ENCODE measurements at regions not wholly inside any gene's neighbourhood (a gene's known extent, or its start where the extent isn't known, plus 50 kb on each side); places are given as distances from the start of the nearest gene placed in this dataset.
"Not testable (repeated sequence)": the region's sequence is repeated elsewhere in the genome, so short reads cannot be mapped to it uniquely, and the experiment has no call there.

DNA sequence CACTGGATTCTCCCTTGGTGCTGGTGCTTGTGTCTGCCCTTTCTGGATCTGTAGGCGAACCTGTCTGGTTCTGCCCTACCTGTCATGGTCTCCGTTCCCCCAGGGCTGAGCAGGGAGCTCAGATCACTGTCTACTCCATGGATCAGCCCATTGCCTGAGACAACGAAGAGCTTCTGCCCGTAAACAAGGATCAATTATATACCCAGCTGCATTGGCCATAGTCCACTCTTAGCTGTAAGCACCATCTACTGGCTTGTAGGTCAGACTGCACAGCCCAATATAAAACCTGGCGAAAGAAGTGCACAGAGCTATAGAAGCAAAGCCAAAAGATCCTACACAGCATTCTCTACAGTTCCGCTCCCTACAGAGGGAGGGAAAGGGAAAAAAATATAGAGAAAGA, 181.5 kb upstream of the RPS23 start:
- intact Hi-C loops (cut with DNase I, micrococcal nuclease) = no loop called here
- ATAC-seq (no peak), DNase-seq (no peak)

DNA sequence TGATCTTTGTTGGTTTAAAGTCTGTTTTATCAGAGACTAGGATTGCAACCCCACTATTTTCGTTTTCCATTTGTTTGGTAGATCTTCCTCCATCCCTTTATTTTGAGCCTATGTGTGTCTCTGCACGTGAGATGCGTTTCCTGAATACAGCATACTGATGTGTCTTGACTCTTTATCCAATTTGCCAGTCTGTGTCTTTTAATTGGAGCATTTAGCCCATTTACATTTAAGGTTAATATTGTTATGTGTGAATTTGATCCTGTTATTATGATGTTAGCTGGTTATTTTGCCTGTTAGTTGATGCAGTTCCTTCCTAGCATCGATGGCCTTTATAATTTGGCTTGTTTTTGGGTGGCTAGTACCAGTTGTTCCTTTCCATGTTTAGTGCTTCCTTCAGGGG, 177.2 kb upstream of the RPS23 start:
- intact Hi-C loops (cut with DNase I, micrococcal nuclease); DNase-seq; ATAC-seq: not testable (repeated sequence)

DNA sequence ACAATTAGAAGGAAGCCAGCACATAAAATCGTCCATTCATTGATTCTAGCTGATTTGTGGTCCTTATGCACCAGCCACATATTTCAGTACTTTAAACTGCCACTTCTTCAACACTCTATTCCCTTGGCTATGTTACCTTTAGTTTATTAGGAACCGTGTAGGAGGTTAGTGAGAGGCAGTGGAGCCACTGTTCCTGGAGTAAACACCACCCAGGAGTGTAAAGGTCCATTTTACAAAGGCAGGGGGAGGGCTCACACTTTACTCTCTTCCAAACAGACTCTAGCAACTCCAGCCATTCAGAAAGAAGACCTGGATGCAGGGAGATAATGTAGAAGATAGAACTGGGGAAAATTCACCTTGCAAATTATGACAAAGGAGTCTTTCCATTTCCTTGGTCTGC, 170.2 kb upstream of the RPS23 start:
- DNase-seq (no peak), ATAC-seq (peak; percentile 51)
- intact Hi-C loops (cut with DNase I, micrococcal nuclease) = no loop called here

DNA sequence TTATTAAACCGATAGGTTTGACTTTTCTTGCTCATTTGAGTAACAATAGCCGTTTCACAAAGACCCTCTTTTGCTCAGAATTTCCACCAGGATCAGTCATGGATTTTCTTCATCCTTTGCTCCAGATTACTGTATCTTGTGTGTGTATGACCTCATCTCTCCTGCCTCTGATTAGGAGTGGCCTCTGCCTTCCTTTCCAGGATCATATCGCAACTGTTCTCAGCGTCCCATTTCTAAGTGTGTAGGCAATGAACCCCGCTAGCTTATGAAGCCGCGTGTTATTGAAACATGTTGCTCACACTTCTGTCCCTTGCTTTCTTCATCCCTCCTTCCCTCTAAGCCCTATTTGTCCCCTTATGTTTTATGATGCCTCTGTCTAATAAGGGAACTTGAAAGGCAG, 169.8 kb upstream of the RPS23 start:
- intact Hi-C loops (cut with DNase I, micrococcal nuclease) = no loop called here
- no peak for DNase-seq
- no peak for ATAC-seq

DNA sequence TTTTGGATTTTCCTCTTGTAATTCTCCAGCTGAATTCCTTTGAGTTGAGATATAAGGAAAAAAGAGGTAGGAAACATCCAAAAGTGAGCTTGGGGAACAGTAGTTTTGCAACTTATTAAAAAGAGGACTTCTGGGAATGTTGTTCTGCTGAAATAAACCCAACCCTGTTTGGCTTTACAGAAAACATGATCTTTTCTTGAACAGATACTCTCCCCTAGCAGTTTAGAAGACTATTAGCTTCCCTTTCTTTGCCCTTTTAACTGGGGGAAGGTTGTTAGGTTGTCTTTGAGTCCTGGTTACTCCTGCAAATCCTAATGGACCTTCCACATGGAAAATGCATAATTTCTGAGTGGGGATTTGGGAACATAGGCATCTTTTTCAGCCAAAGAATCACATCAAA, 168.7 kb upstream of the RPS23 start:
- DNase-seq (no peak), ATAC-seq (no peak)
- intact Hi-C loops (cut with DNase I, micrococcal nuclease) = no loop called here

DNA sequence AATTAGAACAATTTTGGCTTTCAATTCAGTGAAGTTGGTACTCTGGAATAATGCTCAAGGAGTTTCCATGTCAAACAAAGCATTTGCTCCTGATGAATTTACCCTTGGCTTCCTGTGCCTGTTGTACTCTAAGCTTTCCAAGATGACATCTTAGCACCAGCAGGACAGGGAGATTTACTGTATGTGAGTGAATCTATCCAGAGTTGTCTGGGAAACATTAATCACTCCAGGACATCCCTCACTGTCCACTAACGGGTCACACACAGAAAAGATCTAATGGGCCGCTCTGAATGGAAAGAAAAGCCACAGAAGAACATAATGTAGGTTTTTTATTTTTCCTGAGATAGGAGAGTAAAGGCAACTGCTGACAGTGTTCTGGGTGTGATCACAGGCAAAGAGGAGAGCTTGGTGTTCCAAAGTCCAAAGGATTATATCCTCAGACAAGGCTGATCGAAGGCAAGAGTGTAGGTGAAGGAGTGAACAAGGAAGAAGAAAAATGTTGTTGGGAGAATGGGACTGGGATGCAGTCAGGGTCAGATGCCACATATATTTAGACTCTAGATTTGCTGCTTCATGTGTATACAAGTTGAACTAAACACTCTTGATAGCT, 167.7 kb upstream of the RPS23 start:
- DNase-seq = no peak
- peak; percentile 98 for ATAC-seq
- intact Hi-C loops (cut with DNase I, micrococcal nuclease) = no loop called here

DNA sequence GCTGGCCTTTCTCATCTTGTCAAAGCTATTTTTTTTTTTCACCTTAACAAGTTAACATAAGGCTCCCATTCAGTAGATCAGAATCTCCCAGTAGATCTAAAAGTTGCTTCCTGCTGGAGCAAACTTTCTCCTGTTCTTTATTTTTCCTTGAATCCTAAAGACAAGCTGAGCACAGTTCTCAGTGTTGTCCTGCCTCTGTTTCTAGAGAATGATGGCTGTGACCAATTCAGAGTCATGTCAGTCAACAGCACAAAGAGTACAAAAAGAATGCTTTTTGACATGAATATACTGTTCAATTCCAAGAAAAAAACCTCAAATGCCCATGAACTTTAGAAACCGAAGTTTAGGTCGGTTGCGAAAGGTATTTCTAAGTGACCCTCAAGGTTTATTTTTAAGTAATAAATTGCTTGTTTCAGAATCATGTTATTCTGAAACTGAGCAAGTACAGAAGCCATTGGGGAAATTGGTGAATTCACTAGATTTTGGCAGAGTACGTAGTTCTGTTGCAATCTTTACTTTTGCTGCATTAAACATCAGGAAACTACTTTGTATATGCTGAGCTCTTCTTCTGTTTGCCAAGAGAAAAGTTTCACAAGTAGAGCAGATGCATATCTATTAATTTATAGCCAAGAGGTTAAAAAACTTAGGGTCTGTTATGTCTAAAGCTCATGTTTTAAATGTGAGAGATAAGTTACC, 161.7 kb upstream of the RPS23 start:
- ATAC-seq = no peak

DNA sequence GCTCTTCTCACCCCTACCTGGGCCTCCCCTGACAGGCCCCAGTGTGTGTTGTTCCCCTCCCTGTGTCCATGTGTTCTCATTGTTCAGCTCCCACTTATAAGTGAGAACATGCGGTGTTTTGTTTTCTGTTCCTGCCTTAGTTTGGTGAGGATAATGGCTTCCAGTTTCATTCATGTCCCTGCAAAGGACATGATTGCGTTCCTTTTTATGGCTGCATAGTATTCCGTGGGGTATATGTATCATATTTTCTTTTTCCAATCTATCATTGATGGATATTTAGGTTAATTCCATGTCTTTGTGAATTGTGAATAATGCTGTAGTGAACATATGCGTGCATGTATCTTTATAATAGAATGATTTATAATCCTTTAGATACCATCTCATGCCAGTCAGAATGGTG, 159.4 kb upstream of the RPS23 start:
- intact Hi-C loops (cut with DNase I, micrococcal nuclease); DNase-seq; ATAC-seq: not testable (repeated sequence)

More for the DNA sequence above, 161.7 kb upstream of the RPS23 start:
- no peak for DNase-seq
- intact Hi-C loops (cut with DNase I, micrococcal nuclease) = no loop called here

DNA sequence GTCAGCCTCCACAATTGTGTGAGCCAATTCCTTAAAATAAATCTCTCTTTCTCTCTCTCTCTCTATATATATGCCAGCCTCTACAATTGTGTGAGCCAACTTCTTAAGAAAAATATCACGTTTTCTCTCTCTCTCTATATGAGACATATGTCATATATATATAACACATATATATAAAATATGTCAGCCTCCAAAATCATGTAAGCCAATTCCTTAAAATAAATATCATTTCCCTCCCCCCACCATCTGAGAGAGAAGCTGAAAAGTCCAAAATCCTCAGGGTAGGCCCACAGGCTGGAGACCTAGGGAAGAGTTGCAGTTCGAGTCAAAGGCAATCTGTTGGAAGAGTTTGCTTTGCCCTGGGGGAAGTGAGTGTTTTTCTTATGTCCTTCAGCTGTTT, 158.1 kb upstream of the RPS23 start:
- DNase-seq (no peak), ATAC-seq (no peak)
- intact Hi-C loops (cut with DNase I, micrococcal nuclease) = no loop called here

DNA sequence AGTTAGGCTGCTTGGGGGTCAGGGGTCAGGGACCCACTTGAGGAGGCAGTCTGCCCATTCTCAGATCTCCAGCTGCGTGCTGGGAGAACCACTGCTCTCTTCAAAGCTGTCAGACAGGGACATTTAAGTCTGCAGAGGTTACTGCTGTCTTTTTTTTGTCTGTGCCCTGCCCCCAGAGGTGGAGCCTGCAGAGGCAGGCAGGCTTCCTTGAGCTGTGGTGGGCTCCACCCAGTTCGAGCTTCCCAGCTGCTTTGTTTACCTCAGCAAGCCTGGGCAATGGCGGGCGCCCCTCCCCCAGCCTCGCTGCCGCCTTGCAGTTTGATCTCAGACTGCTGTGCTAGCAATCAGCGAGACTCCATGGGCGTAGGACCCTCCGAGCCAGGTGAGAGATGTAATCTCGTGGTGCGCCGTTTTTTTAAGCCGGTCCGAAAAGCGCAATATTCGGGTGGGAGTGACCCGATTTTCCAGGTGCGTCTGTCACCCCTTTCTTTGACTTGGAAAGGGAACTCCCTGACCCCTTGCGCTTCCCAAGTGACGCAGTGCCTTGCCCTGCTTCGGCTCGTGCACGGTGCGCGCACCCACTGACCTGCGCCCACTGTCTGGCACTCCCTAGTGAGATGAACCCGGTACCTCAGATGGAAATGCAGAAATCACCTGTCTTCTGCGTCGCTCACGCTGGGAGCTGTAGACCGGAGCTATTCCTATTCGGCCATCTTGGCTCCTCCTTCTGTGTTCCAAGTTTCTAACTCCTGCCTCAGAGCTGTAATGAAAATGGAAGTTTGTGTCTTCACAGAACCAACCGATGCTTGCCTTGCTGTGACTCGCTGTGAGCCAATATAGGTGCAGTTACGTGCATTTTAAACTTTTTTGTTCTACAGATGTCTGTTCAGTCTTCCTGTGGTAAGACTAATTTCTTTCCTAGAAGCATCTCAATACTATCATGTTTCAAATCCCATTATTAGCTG, 156.8 kb upstream of the RPS23 start:
- intact Hi-C loops (cut with DNase I, micrococcal nuclease); ATAC-seq; DNase-seq: not testable (repeated sequence)

DNA sequence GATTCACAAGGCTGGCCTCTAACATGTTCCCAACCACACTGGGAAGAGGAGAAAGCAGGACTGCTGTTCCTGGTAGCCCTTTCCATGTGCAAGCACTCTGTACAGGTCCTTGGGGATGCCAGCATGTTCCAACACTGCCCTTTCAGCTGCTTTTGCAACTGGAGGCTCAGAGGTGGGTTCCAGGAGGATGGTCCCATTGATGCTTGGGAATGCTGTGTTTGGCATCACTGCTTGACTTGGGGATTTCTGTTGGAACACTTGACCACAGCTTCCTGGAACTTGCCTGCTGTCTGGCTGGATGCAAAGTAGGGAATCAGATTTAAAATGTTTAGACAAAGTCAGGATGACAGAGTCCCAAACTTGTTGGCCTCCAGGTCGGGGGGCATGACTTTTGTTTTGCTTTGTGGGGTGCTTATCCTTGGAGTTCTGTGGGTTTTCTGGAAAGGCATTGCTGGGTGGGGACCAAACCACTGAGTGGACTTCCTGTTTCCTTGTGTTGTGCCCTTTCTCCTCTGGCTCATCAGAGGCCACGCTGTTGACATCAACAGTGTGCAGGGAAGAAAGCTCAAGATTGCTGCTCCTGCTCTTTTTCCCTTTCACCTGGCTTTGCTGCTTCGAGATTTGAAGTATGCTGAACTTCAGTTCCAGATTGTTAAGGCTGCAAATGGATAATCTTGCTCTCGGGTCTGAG, 148.5 kb upstream of the RPS23 start:
- DNase-seq (no peak), ATAC-seq (no peak)
- intact Hi-C loops (cut with DNase I, micrococcal nuclease) = no loop called here

DNA sequence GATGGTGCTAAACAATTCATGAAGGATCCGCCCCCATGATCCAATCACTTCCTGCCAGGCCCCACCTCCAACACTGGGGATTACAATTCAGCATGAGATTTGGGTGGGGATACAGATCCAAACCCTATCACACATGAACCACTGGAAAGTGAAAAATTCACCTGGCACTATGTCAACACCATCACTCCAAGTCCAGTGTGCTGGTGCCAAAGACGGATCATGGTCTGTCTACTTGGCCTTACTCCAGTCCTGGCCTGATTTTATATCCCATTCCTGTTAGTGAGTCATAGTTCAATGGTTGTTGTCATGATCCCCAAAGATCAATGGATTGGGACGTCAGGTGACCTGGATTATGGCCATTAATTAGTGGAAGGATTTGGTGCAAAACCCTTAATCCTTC, 147.4 kb upstream of the RPS23 start:
- no peak for ATAC-seq
- DNase-seq = no peak
- intact Hi-C loops (cut with DNase I, micrococcal nuclease) = no loop called here

DNA sequence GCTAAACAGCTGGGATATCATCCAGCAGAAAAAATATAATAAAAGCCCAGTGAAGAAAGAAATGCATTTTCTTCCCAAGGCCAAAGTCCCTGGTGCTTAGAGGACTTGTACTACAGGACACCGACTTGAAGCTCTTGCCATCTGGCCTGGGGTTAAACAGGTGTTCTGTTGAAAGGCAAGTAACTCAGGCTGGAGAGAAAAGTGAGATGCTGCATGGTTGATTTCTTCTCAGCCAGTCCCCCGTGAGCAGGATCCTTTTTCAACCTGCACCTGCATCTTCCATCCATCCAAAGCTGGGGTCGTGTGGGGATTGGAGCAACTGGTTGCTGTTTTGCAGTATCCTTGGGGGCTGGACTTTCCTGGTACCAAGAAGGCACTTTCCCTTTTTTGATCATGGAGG, 146.1 kb upstream of the RPS23 start:
- DNase-seq = no peak
- ATAC-seq = no peak
- intact Hi-C loops (cut with DNase I, micrococcal nuclease) = no loop called here

DNA sequence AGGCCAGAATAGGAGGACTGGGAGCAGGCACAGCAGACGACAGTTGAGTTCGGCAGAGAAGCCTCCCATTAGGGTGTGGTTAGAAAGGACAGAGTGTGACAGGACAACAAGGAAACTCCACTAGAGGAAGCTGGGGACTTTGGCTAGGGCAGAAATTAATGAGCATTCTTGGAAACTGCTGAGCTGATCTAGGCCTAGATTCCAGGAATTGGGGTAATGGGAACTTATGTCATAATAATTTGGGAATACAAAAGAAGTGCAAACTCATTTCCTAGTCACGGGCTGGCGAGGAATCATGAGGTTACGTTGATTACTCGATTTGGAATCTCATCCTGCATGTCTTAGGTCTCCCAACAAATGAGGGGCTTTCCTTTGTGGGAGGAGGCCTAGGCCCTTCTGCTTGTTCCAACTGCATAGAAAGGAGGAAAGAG, 144.6 kb upstream of the RPS23 start:
- peak; percentile 49 for ATAC-seq
- DNase-seq = peak in 1 of 2 donors; percentile 28
- intact Hi-C loops (cut with DNase I, micrococcal nuclease) = no loop called here

DNA sequence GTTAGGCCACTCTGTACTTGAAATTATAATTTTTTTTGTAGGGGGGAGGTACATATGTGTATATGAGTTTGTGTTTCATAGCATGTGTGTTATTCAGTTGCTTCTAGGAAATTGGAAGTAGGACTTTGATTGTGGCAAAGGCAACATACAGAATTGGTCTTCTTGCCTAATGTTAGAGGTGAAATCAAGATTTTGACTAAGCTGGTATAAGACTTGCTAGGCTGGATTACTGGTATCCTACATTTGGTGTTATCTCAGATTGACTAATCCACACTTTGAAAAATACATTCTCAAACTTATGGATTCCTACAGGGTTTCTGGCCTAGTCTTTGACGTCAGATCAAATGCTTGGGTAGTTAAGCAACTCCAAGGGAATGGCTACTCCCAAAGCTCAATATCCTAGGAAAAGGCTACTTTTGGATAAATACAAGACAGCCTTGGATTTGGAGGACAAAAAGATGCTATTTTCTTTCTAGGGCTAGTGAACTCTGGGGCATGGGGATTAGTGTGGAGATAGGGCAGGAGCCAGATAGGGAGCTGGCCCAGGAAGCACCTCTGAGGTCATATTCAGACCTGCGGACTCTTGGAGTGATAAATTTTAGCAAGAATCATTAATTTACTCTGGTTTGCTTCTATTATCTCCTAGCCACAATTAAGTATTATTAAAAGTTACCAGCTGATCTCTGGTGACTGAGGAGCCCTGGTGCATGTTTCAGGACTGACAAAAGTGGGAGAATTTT, 144.0 kb upstream of the RPS23 start:
- intact Hi-C loops (cut with DNase I, micrococcal nuclease) = no loop called here
- no peak for ATAC-seq

DNA sequence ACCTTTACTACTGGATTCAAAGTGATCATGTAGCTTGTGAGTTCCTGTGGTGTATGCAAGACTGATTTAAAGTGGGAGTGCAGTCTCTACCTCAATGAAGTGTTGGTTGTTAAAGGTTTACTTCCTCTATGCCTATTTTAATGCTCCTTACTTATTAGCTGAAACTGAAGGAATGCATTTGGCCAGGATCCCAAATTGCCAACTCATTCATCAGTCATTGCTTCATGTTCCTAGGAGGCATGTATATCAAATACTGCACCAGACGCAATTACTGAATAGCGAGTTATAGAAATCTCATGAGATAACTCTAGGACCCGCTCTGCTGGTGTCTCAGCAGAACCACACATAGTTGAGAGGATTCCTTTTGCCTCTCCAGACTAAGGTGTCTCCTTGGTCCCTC, 143.0 kb upstream of the RPS23 start:
- no peak for DNase-seq
- intact Hi-C loops (cut with DNase I, micrococcal nuclease) = no loop called here
- no peak for ATAC-seq

More for the DNA sequence above, 144.0 kb upstream of the RPS23 start:
- DNase-seq = no peak

DNA sequence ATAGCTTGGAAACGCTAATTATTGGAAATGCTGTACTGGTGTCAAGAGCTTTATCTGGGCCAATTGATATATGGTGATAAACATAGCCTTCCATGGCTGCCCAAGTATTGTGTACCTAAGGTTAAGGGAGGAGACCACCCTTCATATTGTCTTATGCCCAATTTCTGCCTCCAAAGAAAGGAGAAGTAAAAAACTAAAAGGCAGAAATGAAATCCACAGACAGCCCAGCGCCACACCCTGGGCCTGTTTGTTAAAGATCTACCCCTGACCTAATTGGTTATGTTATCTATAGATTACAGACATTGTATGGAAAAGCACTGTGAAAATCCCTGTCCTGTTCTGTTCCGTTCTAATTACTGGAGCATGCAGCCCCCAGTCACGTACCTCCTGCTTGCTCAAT, 142.4 kb upstream of the RPS23 start:
- intact Hi-C loops (cut with DNase I, micrococcal nuclease); DNase-seq; ATAC-seq: not testable (repeated sequence)

DNA sequence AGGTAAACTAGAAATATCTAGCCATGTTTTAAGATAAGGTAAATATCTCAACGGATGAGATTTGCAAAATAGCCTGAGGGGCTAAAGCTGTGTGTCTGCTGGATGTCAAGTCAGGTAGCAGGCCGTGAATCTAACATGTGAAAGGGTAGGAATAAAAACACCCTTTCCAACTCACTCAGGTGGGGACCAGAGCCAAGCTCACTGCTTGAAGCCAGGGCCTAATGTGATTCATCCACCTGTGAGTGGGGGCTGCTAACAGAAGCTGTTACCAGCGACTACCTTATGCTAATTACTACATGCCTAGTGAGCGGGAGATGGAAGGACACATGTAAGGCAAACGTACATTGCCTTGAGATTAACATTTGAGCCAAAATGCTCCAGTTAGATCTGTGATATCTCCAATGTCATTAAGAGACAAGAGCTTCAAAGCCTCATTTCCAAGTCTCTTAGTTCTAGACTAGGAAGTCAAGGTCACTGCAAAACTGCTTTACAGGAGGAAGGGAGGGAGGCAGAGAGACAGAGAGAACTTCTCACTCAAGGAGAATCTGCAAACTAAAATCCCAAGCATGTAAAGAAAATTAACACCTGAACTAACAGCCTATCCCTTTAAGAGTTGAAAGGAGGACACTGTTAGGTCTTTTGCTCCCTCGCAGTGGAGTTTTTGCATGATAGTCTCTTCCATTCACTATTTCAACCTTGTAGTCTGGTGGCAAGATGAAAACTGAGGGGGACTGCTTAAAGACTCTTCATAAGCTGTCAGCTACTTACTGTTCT, 141.6 kb upstream of the RPS23 start:
- ATAC-seq (no peak), DNase-seq (no peak)
- intact Hi-C loops (cut with DNase I, micrococcal nuclease) = no loop called here
